ENCODE measurements at regions not wholly inside any gene's neighbourhood (a gene's known extent, or its start where the extent isn't known, plus 50 kb on each side); places are given as distances from the start of the nearest gene placed in this dataset.

GRCh38 chr3:18069568-18069967 is 327.1 kb upstream of the TBC1D5 start:
- DNase-seq (ENCODE audit: low spot score) (no peak), ATAC-seq (no peak)
- intact Hi-C loops (cut with DNase I), result no loop called here

GRCh38 chr3:18066899-18067582 is 324.6 kb upstream of the TBC1D5 start:
- DNase-seq (ENCODE audit: low spot score) (no peak), ATAC-seq (no peak)
- intact Hi-C loops (cut with DNase I), result no loop called here

GRCh38 chr3:18064586-18064985 is 322.2 kb upstream of the TBC1D5 start:
- intact Hi-C loops (cut with DNase I), result no loop called here
- ATAC-seq (no peak), DNase-seq (ENCODE audit: low spot score) (no peak)

GRCh38 chr3:18062657-18063025 is 320.2 kb upstream of the TBC1D5 start:
- intact Hi-C loops (cut with DNase I), result no loop called here
- ATAC-seq (no peak), DNase-seq (ENCODE audit: low spot score) (no peak)

- DNase-seq (ENCODE audit: low spot score) (no peak), ATAC-seq (no peak)
- intact Hi-C loops (cut with DNase I), result no loop called here
These were observed 319.6 kb upstream of the TBC1D5 start for GRCh38 chr3:18061737-18062656.

- intact Hi-C loops (cut with DNase I), result no loop called here
- DNase-seq (ENCODE audit: low spot score) (no peak), ATAC-seq (no peak)
These were observed 316.2 kb upstream of the TBC1D5 start for GRCh38 chr3:18058666-18059065.

- DNase-seq (ENCODE audit: low spot score), result no peak
- intact Hi-C loops (cut with DNase I), result no loop called here
These were observed 315.1 kb upstream of the TBC1D5 start for GRCh38 chr3:18057471-18058091.

GRCh38 chr3:18054625-18055024 is 312.2 kb upstream of the TBC1D5 start:
- DNase-seq (ENCODE audit: low spot score) (no peak), ATAC-seq (no peak)
- intact Hi-C loops (cut with DNase I), result no loop called here

More at GRCh38 chr3:18057471-18058091, 315.1 kb upstream of the TBC1D5 start:
- ATAC-seq, result no peak

- ATAC-seq (no peak), DNase-seq (ENCODE audit: low spot score) (no peak)
- intact Hi-C loops (cut with DNase I), result no loop called here
These were observed 308.9 kb upstream of the TBC1D5 start for GRCh38 chr3:18051306-18051705.

- DNase-seq (ENCODE audit: low spot score), result no peak
- no peak for ATAC-seq
- intact Hi-C loops (cut with DNase I), result no loop called here
These were observed 306.7 kb upstream of the TBC1D5 start for GRCh38 chr3:18049096-18049495.

GRCh38 chr3:18047052-18047451 is 304.6 kb upstream of the TBC1D5 start:
- no peak for ATAC-seq
- intact Hi-C loops (cut with DNase I), result no loop called here
- no peak for DNase-seq (ENCODE audit: low spot score)

- intact Hi-C loops (cut with DNase I), result no loop called here
- no peak for DNase-seq (ENCODE audit: low spot score)
- ATAC-seq, result no peak
These were observed 303.9 kb upstream of the TBC1D5 start for GRCh38 chr3:18046131-18046915.

- ATAC-seq, result no peak
- intact Hi-C loops (cut with DNase I), result no loop called here
- DNase-seq (ENCODE audit: low spot score), result no peak
These were observed 302.8 kb upstream of the TBC1D5 start for GRCh38 chr3:18044971-18045880.

GRCh38 chr3:18044191-18044590 is 301.8 kb upstream of the TBC1D5 start:
- DNase-seq (ENCODE audit: low spot score) (no peak), ATAC-seq (no peak)
- intact Hi-C loops (cut with DNase I), result no loop called here

- no peak for DNase-seq (ENCODE audit: low spot score)
- ATAC-seq, result no peak
- intact Hi-C loops (cut with DNase I), result no loop called here
These were observed 294.0 kb upstream of the TBC1D5 start for GRCh38 chr3:18036450-18036815.

- DNase-seq (ENCODE audit: low spot score) (no peak), ATAC-seq (no peak)
- intact Hi-C loops (cut with DNase I), result no loop called here
These were observed 293.4 kb upstream of the TBC1D5 start for GRCh38 chr3:18035641-18036449.

- DNase-seq (ENCODE audit: low spot score) (no peak), ATAC-seq (no peak)
- intact Hi-C loops (cut with DNase I), result no loop called here
These were observed 291.2 kb upstream of the TBC1D5 start for GRCh38 chr3:18033581-18034108.

All from sciatic nerve (tissue), 2 donors.